A673 (cell line): ENCODE measurements at regions not wholly inside any gene's neighbourhood (a gene's known extent, or its start where the extent isn't known, plus 50 kb on each side); places are given as distances from the start of the nearest gene placed in this dataset.

Experiments used
- EZH2 ChIP-seq: fragments of 200-600 bp; sonication (generic); IDR thresholded peaks from 2 replicates; pipeline ENCODE4 v1.6.1; 2017; ENCODE audit warnings: borderline replicate concordance, low read depth, mild to moderate bottlenecking, mixed read lengths, antibody characterized with exemption, low read length; ENCODE audit not compliant: poor library complexity, severe bottlenecking
- TF ChIP-seq, protein P1 (sequence below): fragments of 300-800, 200-600 bp; sonication (generic); conservative IDR thresholded peaks from 2 replicates; pipeline ENCODE4 v1.5.1; 2017; ENCODE audit warnings: low read depth, mild to moderate bottlenecking, antibody characterized with exemption, low read length, moderate library complexity, mixed read lengths

DNA sequence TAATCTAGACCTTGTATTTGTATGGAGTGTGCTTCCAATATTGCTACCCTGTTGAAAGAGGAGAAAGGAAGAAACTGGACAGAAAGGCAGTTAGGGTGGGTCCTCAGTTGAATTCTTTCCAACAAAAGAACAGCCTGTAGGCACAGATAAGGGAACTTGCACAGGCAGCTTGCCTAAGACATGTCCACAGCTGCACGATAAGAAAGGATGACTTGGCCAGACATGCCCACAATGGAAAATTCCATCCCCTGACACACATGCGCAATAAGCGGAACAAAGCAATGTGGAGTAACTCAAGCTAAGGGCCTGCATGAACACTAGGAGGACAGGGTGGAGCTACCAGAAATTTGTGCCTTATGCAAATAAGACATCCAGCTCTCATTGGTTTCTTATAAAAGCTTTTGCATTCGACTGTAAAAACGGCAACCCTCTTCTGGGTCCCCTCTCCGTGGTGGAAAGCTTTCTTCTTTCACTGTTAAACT, 1084.7 kb upstream of the NXPH2 start:
- TF ChIP-seq, protein P1, sequence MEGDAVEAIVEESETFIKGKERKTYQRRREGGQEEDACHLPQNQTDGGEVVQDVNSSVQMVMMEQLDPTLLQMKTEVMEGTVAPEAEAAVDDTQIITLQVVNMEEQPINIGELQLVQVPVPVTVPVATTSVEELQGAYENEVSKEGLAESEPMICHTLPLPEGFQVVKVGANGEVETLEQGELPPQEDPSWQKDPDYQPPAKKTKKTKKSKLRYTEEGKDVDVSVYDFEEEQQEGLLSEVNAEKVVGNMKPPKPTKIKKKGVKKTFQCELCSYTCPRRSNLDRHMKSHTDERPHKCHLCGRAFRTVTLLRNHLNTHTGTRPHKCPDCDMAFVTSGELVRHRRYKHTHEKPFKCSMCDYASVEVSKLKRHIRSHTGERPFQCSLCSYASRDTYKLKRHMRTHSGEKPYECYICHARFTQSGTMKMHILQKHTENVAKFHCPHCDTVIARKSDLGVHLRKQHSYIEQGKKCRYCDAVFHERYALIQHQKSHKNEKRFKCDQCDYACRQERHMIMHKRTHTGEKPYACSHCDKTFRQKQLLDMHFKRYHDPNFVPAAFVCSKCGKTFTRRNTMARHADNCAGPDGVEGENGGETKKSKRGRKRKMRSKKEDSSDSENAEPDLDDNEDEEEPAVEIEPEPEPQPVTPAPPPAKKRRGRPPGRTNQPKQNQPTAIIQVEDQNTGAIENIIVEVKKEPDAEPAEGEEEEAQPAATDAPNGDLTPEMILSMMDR: no peak
- TF ChIP-seq EZH2: no peak
